ENCODE measurements at regions not wholly inside any gene's neighbourhood (a gene's known extent, or its start where the extent isn't known, plus 50 kb on each side); places are given as distances from the start of the nearest gene placed in this dataset.
"Not testable (repeated sequence)": the region's sequence is repeated elsewhere in the genome, so short reads cannot be mapped to it uniquely, and the experiment has no call there.

DNA sequence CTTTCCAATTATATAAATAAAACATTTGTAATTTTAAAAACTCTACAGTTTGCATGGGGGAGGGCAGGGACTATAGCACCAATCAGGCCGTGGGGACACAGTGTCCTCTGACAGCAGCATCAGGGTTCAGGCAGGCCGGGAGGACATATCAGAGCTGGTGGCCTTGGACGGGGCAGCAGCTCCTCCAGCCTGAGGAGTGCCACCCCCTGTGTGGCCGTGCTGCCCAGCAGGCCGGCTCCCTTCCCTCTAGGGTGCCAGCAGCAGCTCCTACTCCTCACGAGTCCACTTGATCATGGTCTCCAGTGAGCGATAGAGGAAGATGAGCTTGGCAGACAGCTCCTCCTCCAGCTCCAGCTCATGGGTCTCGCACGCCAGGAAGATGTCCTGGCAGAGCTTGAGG lies 144.0 kb upstream of the PHACTR3 start:
- DNase-seq (ENCODE audit: low spot score): no peak

DNA sequence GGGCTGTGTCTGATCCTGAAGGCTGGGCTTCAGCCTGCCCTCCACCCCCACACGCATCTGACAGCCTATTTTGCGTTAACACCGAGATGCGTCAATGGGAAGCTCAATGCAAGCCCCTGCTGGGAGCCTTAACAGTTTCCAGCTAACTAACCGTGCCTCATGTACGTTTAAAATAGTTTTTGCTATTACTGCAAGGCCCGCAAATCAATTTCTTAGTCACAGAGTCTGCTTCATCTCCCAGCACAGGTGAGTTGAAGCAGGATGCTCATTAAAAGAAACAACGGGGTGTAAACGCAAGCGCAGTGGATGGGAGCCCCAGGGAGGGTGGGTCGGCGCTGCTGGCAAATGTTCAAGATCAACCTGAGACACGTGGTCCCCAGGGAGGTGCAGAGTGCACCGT lies 142.8 kb upstream of the PHACTR3 start:
- no peak for DNase-seq (ENCODE audit: low spot score)

DNA sequence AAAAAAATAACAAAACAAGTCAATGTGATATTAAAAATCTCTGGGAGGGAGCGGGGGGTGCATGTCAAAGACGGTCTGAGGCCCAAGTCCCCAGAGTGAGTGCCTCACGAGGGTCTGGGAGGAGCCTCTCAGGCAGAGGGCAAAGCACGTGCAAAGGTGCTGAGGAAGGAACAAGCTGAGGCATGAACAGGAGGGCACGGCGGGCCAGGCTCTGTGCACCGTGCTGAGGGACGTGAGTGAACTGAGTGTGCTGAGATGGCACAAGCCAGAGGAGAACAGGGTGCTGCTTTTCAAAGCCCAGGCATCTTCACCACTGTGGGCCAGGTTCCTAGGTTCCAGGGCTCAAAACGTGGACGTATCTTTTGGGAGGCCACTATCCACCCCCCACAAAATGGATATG lies 142.1 kb upstream of the PHACTR3 start:
- DNase-seq (ENCODE audit: low spot score): no peak

DNA sequence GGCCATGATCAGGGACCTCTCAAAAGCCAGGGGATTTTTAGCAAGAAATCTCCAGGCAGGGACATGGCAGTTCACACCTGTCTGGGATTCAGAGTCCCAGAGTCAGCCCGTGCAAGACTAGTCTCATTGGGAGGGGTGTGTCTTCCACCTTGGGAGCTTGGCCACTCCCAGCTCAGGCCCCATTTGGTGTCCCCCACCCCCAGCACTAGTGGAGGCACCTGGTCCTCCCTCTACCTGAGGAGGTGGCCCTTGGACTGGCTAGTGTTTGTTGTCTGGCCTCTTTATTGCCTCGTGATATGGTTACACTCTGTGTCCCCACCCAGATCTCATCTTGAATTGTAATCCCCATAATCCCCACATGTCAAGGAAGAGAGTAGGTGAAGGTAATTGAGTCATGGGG lies 140.8 kb upstream of the PHACTR3 start:
- DNase-seq (ENCODE audit: low spot score): no peak

DNA sequence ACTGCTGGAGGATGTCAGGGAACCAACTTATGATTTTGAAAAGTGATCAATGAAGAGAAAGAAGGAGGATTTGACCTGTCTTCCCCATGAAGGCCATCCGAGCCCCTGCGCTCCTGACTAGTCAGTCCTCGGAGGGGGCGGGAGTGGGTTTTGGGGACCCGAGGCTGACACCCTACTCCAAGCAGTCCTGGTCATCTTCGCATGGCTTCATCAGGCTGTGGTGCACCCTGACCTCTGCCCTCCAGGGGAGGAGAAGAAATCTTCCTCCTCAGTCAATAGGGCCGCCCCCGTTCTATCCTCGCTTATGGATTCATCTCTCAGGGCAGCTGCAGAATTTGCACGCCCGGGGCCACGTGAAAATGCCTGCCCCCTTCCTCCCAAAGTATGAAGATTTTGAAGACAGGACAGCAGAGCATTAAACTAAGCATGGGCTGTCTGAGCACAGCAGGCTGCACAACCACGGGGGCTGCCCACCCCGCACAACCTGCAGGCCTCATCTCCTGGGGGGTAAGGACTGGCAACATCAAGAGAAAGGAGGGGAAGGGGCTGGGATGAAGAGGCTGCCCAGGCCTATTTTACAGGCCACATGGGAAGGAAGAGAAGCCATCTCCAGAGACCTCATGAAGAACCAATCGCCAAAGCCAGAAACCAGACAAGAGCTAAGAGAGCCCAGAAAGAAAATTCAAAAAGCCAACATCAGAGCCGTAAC lies 138.1 kb upstream of the PHACTR3 start:
- DNase-seq (ENCODE audit: low spot score): no peak

DNA sequence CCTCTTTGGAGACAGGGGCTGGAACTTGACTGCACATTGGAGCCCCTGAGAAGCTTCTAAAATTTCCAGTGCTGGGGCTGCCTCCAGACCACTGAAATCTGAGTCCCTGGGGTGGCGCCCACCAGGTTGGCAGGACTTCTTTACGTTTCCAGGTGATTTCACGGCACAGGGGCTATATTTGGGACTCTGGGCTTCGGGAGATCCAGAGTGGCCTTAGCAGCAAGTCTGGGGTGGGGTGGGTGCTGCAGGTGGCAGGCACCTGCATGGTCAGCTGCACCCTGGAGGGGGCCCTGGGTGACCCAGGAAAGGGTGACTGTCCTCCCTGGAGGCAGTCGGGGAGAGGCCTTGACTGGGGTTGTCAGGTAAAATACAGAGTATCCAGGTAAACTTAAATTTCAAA lies 135.5 kb upstream of the PHACTR3 start:
- DNase-seq (ENCODE audit: low spot score): no peak

DNA sequence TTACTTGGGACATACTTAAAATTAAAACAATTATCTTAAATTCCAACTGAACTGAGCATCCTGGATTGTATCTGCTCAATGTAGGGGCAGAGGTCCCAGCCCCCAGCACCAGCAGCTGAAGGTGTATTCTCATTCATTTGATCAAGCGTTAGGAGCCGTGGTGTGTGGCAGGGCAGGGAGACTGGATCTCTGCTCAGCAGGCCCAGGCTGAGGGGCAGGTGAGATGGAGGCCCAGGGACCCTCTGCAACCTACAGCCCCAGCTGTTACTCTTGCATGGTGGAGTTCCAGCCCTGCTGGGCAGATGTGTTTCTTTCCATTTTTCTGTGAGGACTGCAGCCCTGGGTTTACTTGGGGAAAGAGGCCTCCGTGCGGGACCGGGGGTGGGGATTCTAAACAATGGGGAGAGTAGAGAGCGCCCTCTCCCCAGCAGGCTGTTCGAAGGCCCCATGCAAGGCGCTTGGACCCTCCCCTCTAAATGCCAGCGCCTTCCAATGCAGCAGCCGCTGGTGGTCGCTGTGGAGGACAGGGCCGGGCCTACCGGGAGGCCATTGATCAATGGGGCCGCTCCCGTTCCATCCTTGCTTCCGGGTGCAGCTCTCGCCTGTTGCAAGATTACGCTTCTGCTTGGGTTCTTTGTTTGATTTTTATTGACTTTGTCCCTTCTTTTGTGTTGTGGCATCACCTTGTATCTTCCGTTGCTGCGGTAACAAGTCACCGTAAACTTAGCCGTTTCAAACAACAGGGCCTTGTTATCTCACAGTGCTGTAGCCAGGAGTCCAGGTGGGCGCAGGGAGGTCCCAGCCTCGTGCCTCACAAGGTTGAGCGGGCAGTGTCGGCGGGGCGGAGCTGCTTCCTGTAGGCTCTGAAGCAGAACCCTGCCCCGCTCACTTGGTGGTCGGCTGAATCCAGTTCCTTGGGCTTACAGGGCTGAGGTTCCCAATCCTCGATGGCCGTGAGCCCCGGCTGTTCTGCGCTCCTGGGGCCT lies 134.8 kb upstream of the PHACTR3 start:
- peak; percentile 39 for DNase-seq (ENCODE audit: low spot score)

DNA sequence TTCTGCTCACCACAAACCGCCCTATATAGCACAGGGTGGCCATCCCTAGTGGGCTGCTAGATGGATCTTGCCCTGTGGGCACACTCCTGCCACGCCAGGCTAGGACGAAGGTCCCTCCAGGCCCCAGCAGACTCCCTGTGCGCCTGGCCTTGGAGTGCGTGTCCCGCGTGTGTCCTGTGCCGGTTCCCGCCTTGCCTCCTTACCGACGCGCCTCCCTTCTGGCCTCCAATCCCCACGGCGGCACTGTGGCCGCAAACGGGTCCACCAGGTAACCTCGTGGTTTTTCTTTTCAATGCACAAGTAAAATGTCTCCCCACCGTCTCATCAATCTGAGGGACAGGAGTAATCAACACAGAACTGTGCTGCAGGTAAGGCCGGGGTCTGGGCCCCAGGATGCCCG lies 133.8 kb upstream of the PHACTR3 start:
- no peak for DNase-seq (ENCODE audit: low spot score)

DNA sequence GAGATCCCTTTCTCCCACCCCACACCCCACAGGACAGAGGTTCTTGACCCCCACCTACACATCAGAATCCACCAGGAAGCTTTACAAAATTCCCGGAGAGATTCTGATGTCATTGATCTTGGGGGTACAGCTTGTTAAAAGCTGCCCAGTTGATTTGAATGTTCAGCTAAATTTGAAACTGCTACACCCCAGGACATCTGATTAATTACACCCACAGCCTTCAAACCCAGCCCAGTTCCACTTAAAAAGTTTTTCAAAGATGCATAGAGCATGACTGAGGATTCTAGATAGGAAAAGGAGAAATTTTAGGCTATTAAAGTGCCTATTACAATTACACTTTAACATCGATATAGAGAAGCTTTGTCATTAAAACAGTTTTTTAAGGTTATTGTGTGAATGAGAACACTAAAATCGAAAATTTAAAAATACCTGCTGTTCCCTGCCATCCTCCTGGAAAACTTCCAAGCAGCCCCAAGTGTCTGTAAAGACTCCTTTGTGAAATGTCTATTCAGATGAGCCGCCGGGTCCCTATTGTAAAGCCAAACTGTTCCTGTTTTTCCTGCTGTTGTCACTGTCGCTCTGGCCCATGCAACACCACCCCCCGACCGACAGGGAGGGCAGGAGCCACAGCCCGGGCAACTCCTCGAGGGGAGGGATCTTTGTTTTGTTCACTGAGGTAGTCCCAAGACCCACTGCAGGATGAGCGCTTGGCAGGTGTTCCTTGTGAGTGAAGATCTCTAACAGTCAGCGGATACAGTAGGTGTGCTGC lies 132.5 kb upstream of the PHACTR3 start:
- DNase-seq (ENCODE audit: low spot score): no peak

DNA sequence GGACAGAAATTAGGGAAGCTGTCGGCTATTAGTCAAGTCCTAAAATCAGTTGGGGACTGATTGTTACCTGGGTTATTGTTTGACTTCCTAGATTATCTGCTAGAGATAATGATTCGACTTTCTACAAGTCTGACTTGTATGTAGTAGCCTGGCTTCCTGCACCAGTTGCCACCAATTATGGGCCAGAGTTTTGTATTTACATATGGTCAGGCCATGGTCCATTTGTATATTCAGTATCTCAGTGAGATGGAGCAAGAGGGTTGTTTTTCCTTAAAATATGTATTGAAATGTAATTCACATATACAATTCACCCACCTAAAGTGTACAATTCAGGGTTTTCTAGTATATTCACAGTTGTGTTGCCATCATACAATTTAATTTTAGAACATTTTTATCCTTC lies 130.6 kb upstream of the PHACTR3 start:
- no peak for DNase-seq (ENCODE audit: low spot score)

DNA sequence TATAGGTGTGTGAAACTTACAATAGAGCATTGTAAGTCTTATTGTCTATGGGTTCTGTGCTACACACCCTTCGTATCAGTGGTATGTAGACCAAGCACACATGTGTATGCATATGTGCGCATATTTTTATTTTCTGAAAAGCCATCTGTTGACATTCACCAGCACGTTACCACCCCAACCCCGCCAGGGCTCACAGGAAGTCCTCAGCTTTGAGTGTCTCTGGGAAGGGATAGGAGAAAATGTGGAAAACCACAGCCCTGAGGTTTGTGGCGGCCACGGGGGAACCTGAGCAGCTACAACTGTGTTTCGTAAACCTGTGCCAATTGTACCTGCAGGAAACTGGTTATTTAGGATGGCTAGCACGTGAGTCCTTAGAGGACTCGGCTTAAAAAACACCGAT lies 123.3 kb upstream of the PHACTR3 start:
- DNase-seq (ENCODE audit: low spot score): no peak

DNA sequence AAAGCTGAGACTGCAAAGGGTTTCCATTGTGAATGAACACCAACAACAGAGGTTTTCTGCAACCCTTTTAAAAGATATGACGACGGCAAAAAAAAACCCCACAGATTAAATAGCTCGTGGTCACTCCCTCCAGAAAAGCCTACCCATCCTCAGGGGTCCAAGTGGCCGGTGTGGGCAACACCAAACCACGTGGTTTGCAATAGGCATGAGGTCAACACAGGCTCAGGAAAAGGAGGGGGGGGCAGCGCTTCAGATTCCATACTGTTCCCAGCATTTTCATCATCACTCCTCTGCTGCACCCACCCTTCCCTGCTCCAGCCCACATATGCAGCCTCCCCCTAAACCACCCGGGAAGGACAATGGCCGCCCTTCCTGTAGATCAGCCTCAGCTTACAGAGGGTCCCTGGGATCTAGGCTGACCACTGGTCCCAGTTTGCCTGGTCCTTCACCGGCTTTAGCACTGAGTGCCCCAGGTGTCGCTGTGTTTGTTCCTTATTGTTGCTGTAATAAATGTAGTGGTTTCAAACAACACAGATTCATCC lies 122.8 kb upstream of the PHACTR3 start:
- DNase-seq (ENCODE audit: low spot score): no peak

DNA sequence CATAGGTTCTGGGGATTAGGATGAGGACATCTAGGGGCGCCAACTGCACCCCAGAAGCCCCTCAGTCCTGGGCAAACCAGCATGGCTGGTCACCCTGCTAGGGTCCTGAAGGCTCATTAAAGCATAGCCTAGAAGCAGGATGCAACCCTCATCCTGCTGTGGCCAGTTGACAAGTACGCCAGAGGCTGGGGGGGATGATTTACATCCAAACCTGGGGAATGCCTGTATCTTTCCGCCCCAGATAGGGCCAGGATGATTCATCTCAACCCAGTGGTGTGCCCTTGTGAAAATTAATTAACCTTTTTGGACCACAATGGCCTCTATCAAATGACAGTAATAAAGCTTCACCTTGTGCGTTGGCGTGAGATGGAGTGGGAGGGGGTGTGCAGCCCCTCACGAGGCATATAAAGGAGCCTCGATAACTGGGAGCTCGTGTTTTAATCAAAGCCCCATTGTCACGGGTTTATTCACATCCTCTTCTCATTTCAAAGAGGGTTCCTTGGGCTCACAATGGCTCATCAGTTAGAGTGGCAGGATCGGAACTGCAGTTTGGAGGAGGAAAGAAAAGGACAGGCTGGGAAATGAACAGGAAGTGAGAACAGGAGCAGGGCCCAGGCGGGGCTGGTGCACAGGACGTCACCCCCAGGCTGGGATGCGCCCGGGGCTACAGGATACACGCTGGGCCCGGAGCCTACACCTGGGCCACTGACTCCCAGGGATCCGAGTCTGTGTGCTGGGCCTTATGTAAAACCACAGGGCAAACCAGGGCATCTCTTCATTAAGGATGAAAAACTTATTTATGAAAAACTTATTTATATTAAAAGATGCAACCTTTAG lies 121.8 kb upstream of the PHACTR3 start:
- no peak for DNase-seq (ENCODE audit: low spot score)

DNA sequence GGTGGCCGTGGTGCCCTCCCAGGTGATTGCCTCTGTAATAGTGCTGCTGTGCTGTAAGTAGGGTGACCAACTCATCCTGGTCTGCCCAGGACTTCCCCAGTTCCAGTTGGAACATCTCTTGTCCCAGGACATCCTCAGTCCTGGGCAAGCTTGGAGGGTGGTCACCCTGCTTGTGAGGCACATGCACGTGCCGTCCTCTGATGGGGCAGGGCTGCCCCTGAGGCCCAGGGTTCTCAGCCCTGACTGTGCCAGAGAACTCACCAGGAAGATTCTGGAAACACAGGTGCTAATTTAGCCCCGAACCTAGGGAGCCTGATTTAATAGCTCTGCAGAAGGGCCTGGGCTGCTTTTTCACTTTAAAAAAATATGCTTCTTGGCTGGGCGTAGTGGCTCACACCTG lies 120.9 kb upstream of the PHACTR3 start:
- no peak for DNase-seq (ENCODE audit: low spot score)

DNA sequence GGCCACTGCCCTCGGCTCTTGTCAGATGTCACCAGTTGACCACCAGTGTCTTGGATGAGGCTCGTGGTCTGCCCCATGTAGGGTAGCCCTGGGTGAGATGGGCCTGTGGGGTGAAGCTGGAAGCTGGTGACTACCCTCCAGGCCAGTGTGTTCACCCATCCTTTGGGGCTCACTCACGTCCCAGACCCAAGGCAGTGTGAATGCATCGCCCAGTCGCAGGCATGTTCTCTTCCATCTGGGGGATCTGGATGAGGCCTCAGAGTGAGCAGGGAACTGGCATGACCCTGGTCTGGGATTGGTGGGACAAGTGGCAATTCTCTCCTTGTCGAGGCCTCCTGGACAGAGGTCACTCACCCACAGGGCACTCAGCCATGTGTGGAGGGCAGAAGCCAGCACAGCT lies 120.1 kb upstream of the PHACTR3 start:
- no peak for DNase-seq (ENCODE audit: low spot score)

DNA sequence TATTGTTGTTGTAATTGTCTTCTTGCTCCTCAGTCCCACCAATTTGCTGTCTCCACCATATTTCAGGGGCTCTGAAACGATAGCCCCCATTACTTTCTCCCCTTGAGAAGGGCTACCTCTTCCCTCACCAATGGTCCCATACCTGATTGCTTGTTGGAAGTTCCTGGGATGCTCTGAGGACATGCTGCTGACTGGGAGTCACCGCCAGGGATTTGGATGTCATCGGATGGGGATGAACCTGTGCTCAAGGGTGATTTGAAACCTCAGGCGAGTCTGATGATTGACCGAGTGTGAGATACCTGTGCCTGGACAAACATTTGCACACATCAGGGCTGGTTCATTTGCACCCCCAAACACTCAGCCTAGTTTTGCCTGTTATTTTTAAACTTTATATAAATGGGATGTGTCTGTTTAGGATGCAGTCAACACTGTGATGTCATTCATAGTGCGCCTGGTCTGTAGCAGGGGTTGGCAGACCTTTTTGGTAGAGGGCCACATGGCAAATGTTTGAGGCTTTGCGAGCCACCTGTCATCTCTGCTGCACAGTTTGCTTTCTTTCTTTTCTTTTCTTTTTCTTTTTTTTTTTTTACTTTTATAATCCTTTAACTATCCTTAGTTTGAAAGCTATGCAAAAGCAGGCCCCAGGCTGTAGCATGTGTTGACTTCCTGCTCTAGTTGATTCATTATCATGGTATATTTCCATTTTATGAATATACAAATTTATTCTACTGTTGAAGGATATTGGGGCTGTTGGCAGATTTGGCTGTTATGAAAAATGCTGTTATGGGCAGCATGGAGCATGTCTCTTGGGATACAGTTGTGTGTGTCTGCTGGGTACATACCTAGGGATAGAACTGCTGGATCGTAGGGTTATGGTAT lies 118.5 kb upstream of the PHACTR3 start:
- DNase-seq (ENCODE audit: low spot score): no peak

DNA sequence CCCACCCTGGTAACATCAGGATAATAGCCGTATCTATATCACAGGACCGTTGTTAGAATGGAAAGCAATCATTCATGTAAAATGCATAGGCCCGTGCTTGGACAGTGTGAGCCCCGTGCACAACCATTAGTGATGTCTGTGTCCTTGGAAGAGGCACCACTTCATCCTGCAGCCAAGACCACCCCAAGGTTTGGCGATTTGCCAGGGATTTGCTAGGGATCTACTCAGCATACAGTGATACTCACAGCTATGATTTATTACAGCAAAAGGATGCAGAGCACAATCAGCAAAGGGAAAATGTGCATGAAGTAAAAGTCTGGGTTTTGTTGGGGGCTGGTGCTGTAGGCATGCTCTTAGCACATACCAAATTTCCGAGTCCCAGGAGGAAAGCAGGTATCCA lies 115.9 kb upstream of the PHACTR3 start:
- not testable (repeated sequence) for DNase-seq (ENCODE audit: low spot score)

DNA sequence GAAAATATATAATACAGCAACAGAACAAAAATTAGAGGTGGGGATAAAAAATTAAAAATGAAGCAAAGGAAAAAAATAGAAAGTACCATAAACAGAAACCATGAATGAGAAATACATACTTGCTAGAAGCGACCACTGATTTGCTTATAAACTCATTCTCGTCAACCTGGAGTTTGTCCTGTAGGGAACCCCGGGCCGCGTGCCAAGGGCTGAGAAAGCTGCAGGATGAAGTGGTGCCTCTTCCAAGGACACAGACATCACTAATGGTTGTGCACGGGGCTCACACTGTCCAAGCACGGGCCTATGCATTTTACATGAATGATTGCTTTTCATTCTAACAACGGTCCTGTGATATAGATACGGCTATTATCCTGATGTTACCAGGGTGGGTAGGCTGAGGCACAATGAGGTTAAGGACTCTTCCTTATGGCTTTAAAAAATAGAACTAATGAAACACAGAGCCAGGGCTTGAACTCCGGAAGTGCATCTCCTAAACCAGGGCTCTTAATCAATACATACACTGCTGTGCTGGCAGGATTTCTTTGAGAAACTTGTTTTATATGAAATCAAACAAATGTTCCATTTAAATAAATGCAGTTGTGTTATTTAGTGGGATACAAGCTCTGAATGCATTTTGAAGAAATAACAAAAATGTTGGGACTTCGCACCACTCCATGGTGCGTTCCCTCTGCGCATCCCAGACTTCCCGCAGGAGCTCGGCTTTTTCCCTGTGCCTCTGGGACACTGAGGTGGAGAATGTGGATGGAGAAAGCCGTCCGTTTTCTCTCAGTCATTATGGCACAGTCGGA lies 113.9 kb upstream of the PHACTR3 start:
- not testable (repeated sequence) for DNase-seq (ENCODE audit: low spot score)

DNA sequence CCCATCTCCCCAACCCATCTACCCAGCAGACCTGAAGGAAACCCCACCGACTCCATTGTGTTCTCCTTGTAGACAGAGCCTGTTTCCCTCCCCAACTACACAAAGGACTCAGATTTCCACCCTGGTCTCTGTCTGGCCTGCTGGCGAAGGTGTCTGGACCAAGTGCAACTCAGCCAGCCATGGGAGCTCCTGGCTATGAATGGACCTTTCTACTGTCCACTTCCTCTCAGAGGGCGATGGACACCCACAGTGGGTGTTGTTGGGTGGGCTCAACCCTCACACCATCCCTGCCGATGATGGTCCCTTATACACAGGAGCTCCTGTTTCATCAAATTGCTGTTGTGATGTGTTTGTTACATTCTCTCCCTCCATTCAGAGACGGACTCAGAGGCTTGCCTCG lies 112.5 kb upstream of the PHACTR3 start:
- no peak for DNase-seq (ENCODE audit: low spot score)
